ENCODE measurements at regions not wholly inside any gene's neighbourhood (a gene's known extent, or its start where the extent isn't known, plus 50 kb on each side); places are given as distances from the start of the nearest gene placed in this dataset.

DNA sequence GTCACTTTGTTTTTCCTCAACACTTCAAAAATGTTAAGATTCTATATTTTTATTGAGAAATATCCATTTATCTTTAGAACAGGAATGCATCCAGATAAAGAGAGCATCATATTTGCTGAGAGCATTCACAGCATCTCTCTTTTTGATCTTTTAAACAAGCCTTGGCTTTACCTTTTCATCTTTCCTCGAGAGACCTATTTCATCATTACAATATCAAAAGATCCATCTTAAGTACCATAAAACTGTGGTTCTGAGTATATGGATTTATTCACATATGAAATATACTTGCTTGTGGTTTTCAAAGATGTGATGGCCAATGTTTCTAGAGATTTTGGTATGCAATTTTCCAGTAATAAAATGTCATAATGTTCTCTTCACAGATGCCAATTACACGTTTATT is 1140.9 kb downstream of the GATA3 start:
- TF ChIP-seq, protein P1, sequence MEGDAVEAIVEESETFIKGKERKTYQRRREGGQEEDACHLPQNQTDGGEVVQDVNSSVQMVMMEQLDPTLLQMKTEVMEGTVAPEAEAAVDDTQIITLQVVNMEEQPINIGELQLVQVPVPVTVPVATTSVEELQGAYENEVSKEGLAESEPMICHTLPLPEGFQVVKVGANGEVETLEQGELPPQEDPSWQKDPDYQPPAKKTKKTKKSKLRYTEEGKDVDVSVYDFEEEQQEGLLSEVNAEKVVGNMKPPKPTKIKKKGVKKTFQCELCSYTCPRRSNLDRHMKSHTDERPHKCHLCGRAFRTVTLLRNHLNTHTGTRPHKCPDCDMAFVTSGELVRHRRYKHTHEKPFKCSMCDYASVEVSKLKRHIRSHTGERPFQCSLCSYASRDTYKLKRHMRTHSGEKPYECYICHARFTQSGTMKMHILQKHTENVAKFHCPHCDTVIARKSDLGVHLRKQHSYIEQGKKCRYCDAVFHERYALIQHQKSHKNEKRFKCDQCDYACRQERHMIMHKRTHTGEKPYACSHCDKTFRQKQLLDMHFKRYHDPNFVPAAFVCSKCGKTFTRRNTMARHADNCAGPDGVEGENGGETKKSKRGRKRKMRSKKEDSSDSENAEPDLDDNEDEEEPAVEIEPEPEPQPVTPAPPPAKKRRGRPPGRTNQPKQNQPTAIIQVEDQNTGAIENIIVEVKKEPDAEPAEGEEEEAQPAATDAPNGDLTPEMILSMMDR (IDR thresholded peaks at IDR 0.05; ENCODE audit: insufficient read depth in 1 of 2, low read depth in 1 of 2, low read length in 1 of 2, severe bottlenecking in 1 of 2, unreplicated experiment in 1 of 2), result no peak
- ChIA-PET CTCF (no interaction called here), POLR2A (no interaction called here)
- intact Hi-C loops (cut with micrococcal nuclease; ENCODE audit: unreplicated experiment), result no loop called here
- Histone ChIP-seq H3K4me3 (ENCODE audit: low read depth, low read length) (no peak overlapping the region), H3K36me3 (ENCODE audit: control insufficient read depth, insufficient read depth, low read length) (no peaks in the 10 kb centered on the region), H3K9me3 (no peaks in the 10 kb centered on the region), H3K4me1 (no peaks in the 10 kb centered on the region), H3K27me3 (replicated peaks; ENCODE audit: control insufficient read depth, insufficient read depth, low read length) (no peaks in the 10 kb centered on the region)
- Mint-ChIP-seq H3K4me3 (ENCODE audit: unreplicated experiment) (no peak overlapping the region), H3K27me3 (ENCODE audit: insufficient read depth, unreplicated experiment) (peaks cover 6% of the 10 kb centered on the region), H3K9me3 (ENCODE audit: unreplicated experiment) (no peaks in the 10 kb centered on the region), H3K4me1 (ENCODE audit: low read depth, unreplicated experiment) (no peaks in the 10 kb centered on the region), H3K27ac (ENCODE audit: unreplicated experiment) (no peak overlapping the region), H3K36me3 (ENCODE audit: insufficient read depth, unreplicated experiment) (no peaks in the 10 kb centered on the region)
- no peak for DNase-seq
- no TSS peak for BruUV-seq (replicated peaks)

DNA sequence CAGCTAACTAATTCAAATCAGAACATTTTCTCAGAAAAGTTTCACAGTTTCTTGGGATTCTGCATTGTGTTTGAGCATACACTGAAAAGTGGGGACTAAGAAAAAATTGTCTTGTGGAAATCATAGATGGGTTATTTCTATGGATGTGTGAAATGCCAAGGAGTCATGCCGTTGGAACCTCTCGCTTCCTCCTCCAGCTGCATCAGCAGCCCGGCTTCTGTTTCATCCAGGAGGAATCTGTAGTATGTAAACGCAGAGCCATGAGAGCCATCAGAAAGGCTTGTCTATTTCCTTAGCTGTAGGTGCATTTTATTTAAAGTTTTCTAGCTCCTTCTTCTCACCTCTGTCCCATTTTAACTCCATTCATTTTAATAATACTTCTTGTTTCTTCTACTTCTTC is 1144.1 kb downstream of the GATA3 start:
- Histone ChIP-seq H3K4me3 (ENCODE audit: low read depth, low read length) (no peak overlapping the region), H3K9me3 (no peaks in the 10 kb centered on the region), H3K36me3 (ENCODE audit: control insufficient read depth, insufficient read depth, low read length) (no peaks in the 10 kb centered on the region), H3K27me3 (replicated peaks; ENCODE audit: control insufficient read depth, insufficient read depth, low read length) (no peaks in the 10 kb centered on the region), H3K4me1 (no peaks in the 10 kb centered on the region)
- BruUV-seq (replicated peaks), result no TSS peak
- ChIA-PET CTCF (no interaction called here), POLR2A (no interaction called here)
- TF ChIP-seq, protein P1 (IDR thresholded peaks at IDR 0.05; ENCODE audit: insufficient read depth in 1 of 2, low read depth in 1 of 2, low read length in 1 of 2, severe bottlenecking in 1 of 2, unreplicated experiment in 1 of 2), result no peak
- Mint-ChIP-seq H3K36me3 (ENCODE audit: insufficient read depth, unreplicated experiment) (no peaks in the 10 kb centered on the region), H3K27ac (ENCODE audit: unreplicated experiment) (no peak overlapping the region), H3K4me1 (ENCODE audit: low read depth, unreplicated experiment) (no peaks in the 10 kb centered on the region), H3K4me3 (ENCODE audit: unreplicated experiment) (no peak overlapping the region), H3K9me3 (ENCODE audit: unreplicated experiment) (no peaks in the 10 kb centered on the region), H3K27me3 (ENCODE audit: insufficient read depth, unreplicated experiment) (peaks cover 3% of the 10 kb centered on the region)
- DNase-seq, result no peak
- intact Hi-C loops (cut with micrococcal nuclease; ENCODE audit: unreplicated experiment), result no loop called here

DNA sequence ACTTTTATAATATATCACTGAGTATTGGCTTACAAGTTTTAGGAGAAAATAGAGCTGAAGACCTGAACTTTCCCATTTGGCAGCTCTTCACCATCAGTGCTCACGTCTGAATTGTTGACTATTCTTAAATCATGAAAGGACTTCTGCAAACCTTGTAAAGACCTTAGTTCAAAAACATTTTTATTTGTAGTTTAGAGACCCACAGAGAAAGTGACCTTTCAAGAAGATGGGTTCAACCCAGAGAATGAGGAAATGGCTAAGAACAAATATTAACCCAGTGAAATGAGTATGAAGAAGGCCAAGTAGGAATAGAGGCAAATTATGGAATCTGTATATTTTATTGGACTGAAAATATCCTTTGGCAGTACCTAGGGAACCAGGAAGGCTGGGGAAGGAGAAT is 1151.1 kb downstream of the GATA3 start:
- no peaks in the 10 kb centered on the region for H3K27me3 ChIP-seq (replicated peaks; ENCODE audit: control insufficient read depth, insufficient read depth, low read length)
- H3K36me3 Mint-ChIP-seq (ENCODE audit: insufficient read depth, unreplicated experiment), result no peaks in the 10 kb centered on the region
- intact Hi-C loops (cut with micrococcal nuclease; ENCODE audit: unreplicated experiment), result loop anchor here (5.0 kb wide), 3 partner anchors 1153 to 1448 kb away; partner anchors contain the start of gene GATA3
- no peak overlapping the region for H3K4me3 ChIP-seq (ENCODE audit: low read depth, low read length)
- H3K27ac Mint-ChIP-seq (ENCODE audit: unreplicated experiment), result no peak overlapping the region
- no peak overlapping the region for H3K4me3 Mint-ChIP-seq (ENCODE audit: unreplicated experiment)
- no peak for DNase-seq
- no TSS peak for BruUV-seq (replicated peaks)
- no peaks in the 10 kb centered on the region for H3K9me3 ChIP-seq
- no peaks in the 10 kb centered on the region for H3K4me1 ChIP-seq
- H3K9me3 Mint-ChIP-seq (ENCODE audit: unreplicated experiment), result no peaks in the 10 kb centered on the region
- peaks cover 3% of the 10 kb centered on the region for H3K27me3 Mint-ChIP-seq (ENCODE audit: insufficient read depth, unreplicated experiment)
- ChIA-PET CTCF (no interaction called here), POLR2A (no interaction called here)
- no peaks in the 10 kb centered on the region for H3K36me3 ChIP-seq (ENCODE audit: control insufficient read depth, insufficient read depth, low read length)
- TF ChIP-seq, protein P1 (IDR thresholded peaks at IDR 0.05; ENCODE audit: insufficient read depth in 1 of 2, low read depth in 1 of 2, low read length in 1 of 2, severe bottlenecking in 1 of 2, unreplicated experiment in 1 of 2), result no peak
- peaks cover 6% of the 10 kb centered on the region for H3K4me1 Mint-ChIP-seq (ENCODE audit: low read depth, unreplicated experiment)
